ENCODE measurements at regions not wholly inside any gene's neighbourhood (a gene's known extent, or its start where the extent isn't known, plus 50 kb on each side); places are given as distances from the start of the nearest gene placed in this dataset.

GRCh38 chr19:21612403-21612872, 107.0 kb downstream of the ZNF429 start:
- intact Hi-C loops (cut with DNase I; ENCODE audit: low total_unique reads): no loop called here
- TF ChIP-seq POLR2A (IDR thresholded peaks at IDR 0.05) (no peak), POLR2AphosphoS5 (IDR thresholded peaks at IDR 0.05) (no peak), CTCF (IDR thresholded peaks at IDR 0.05 in 8 of 11, conservative IDR thresholded peaks at IDR 0.05 in 3 of 11) (no peak)

GRCh38 chr19:21611659-21612402, 106.4 kb downstream of the ZNF429 start:
- Histone ChIP-seq H3K4me1 (no peaks in the 10 kb centered on the region), H3K4me3 (no peak overlapping the region), H3K27me3 (replicated peaks in 1 of 7) (no peaks in the 10 kb centered on the region), H3K36me3 (no peaks in the 10 kb centered on the region), H3K27ac (no peak overlapping the region), H3K9me3 (peaks cover 0 to 23% (median 0%) of the 10 kb centered on the region in 8 donors)
- DNase-seq: no peak
- intact Hi-C loops (cut with DNase I; ENCODE audit: low total_unique reads): no loop called here
- WGBS, 5 donors: 32 to 65% (median 57%) methylated on average over 4 of the region's 4 CpGs
- TF ChIP-seq CTCF (IDR thresholded peaks at IDR 0.05 in 8 of 11, conservative IDR thresholded peaks at IDR 0.05 in 3 of 11) (no peak), POLR2AphosphoS5 (IDR thresholded peaks at IDR 0.05) (no peak), POLR2A (IDR thresholded peaks at IDR 0.05) (no peak)

More at GRCh38 chr19:21612403-21612872, 107.0 kb downstream of the ZNF429 start:
- Histone ChIP-seq H3K27me3 (replicated peaks in 1 of 7) (no peaks in the 10 kb centered on the region), H3K9me3 (peaks cover 0 to 29% (median 0%) of the 10 kb centered on the region in 8 donors), H3K4me3 (no peak overlapping the region), H3K27ac (no peak overlapping the region), H3K4me1 (no peaks in the 10 kb centered on the region), H3K36me3 (no peaks in the 10 kb centered on the region)
- WGBS, 5 donors: 55 to 78% (median 68%) methylated on average over 1 of the region's 1 CpG
- no peak for DNase-seq

- no peaks in the 10 kb centered on the region for H3K27me3 ChIP-seq (replicated peaks in 1 of 7)
- TF ChIP-seq POLR2AphosphoS5 (IDR thresholded peaks at IDR 0.05) (no peak), CTCF (IDR thresholded peaks at IDR 0.05 in 8 of 11, conservative IDR thresholded peaks at IDR 0.05 in 3 of 11) (no peak), POLR2A (IDR thresholded peaks at IDR 0.05) (no peak)
- DNase-seq: no peak
- H3K4me3 ChIP-seq: no peak overlapping the region
- WGBS, 5 donors: 92 to 100% (median 100%) methylated on average over 1 of the region's 1 CpG
- H3K4me1 ChIP-seq: peaks cover 0 to 2% (median 0%) of the 10 kb centered on the region in 6 donors
- H3K9me3 ChIP-seq: peaks cover 0 to 16% (median 0%) of the 10 kb centered on the region in 8 donors
- intact Hi-C loops (cut with DNase I; ENCODE audit: low total_unique reads): no loop called here
- H3K36me3 ChIP-seq: no peaks in the 10 kb centered on the region
- H3K27ac ChIP-seq: no peak overlapping the region
These were observed 105.4 kb downstream of the ZNF429 start for GRCh38 chr19:21610787-21611186.

GRCh38 chr19:21610341-21610740, 104.9 kb downstream of the ZNF429 start:
- H3K4me3 ChIP-seq: no peak overlapping the region
- no peak for DNase-seq
- WGBS, 5 donors: 22 to 51% (median 50%) methylated on average over 3 of the region's 3 CpGs

More at GRCh38 chr19:21610341-21610740, 104.9 kb downstream of the ZNF429 start:
- Histone ChIP-seq H3K36me3 (no peaks in the 10 kb centered on the region), H3K27ac (no peak overlapping the region), H3K9me3 (peaks cover 0 to 16% (median 0%) of the 10 kb centered on the region in 8 donors), H3K27me3 (replicated peaks in 1 of 7) (no peaks in the 10 kb centered on the region), H3K4me1 (peaks cover 0 to 6% (median under 1%) of the 10 kb centered on the region in 6 donors)
- TF ChIP-seq POLR2A (IDR thresholded peaks at IDR 0.05) (no peak), CTCF (IDR thresholded peaks at IDR 0.05 in 8 of 11, conservative IDR thresholded peaks at IDR 0.05 in 3 of 11) (no peak), POLR2AphosphoS5 (IDR thresholded peaks at IDR 0.05) (no peak)
- intact Hi-C loops (cut with DNase I; ENCODE audit: low total_unique reads): no loop called here

Data from spleen (tissue), 11 donors.